ENCODE measurements at regions not wholly inside any gene's neighbourhood (a gene's known extent, or its start where the extent isn't known, plus 50 kb on each side); places are given as distances from the start of the nearest gene placed in this dataset.

DNA sequence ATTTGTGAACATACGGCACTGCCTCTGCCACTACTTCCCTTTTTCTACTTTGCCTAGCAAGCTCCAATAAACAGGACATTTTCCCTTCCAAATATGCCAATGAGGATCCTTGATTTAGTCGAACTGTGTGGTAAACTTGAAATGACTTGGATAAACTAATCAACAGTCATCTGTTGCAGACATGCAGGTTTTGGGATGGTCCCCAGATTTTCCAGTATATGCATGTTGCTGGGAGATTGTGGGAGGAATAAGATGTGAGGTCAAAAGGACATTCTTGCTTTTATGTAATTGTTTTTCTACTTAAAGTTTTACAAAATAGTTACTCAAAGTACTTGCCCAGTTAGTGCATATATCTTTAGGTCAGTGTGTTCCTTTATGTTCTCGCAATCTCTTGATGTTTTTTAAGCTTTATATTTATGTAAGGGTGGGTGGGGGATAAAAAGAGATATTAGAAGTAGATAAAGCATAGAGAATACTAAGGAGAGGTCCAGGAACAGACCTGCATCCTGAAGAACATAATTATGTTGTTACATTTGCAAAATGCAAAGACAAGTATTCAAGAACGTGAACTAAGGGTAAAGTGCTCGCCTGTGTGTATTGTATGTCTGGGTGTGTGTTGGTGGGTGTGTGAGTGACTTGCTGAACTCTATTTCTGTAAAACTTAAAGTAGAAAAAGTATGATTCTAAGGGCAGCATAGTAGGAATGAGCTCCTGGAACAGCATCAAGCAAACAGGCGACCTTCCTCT is 88.4 kb upstream of the OXGR1 start:
- no peak overlapping the region for H3K4me3 ChIP-seq (replicated peaks in 1 of 3; ENCODE audit: insufficient read depth in 1 of 3, low read depth in 2 of 3, low read length in 3 of 3)
- CTCF ChIA-PET (ENCODE audit: low intra/inter-chr PET ratio, low total read pairs), result no interaction called here
- H2AFZ ChIP-seq (ENCODE audit: low read length), result no peak overlapping the region
- no peak overlapping the region for H3K9ac ChIP-seq (ENCODE audit: insufficient read depth, low read depth, low read length)
- TF ChIP-seq, protein P1, sequence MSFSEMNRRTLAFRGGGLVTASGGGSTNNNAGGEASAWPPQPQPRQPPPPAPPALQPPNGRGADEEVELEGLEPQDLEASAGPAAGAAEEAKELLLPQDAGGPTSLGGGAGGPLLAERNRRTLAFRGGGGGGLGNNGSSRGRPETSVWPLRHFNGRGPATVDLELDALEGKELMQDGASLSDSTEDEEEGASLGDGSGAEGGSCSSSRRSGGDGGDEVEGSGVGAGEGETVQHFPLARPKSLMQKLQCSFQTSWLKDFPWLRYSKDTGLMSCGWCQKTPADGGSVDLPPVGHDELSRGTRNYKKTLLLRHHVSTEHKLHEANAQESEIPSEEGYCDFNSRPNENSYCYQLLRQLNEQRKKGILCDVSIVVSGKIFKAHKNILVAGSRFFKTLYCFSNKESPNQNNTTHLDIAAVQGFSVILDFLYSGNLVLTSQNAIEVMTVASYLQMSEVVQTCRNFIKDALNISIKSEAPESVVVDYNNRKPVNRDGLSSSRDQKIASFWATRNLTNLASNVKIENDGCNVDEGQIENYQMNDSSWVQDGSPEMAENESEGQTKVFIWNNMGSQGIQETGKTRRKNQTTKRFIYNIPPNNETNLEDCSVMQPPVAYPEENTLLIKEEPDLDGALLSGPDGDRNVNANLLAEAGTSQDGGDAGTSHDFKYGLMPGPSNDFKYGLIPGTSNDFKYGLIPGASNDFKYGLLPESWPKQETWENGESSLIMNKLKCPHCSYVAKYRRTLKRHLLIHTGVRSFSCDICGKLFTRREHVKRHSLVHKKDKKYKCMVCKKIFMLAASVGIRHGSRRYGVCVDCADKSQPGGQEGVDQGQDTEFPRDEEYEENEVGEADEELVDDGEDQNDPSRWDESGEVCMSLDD (CRISPR knock-in tag; IDR thresholded peaks at IDR 0.05; ENCODE audit: borderline replicate concordance), result no peak
- TF ChIP-seq, protein P2, sequence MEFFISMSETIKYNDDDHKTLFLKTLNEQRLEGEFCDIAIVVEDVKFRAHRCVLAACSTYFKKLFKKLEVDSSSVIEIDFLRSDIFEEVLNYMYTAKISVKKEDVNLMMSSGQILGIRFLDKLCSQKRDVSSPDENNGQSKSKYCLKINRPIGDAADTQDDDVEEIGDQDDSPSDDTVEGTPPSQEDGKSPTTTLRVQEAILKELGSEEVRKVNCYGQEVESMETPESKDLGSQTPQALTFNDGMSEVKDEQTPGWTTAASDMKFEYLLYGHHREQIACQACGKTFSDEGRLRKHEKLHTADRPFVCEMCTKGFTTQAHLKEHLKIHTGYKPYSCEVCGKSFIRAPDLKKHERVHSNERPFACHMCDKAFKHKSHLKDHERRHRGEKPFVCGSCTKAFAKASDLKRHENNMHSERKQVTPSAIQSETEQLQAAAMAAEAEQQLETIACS (CRISPR knock-in tag; IDR thresholded peaks at IDR 0.05), result no peak
- H3K36me3 ChIP-seq (replicated peaks in 1 of 2; ENCODE audit: control insufficient read depth in 1 of 2, insufficient read depth in 2 of 2, low read length in 2 of 2), result no peaks in the 10 kb centered on the region
- in situ Hi-C loops (cut with HindIII; ENCODE audit: extremely low pct_ligation_motif_present, low pct_unique_long_range_greater_than_20kb), result no loop called here
- intact Hi-C loops (cut with micrococcal nuclease; ENCODE audit: unreplicated experiment), result no loop called here
- POLR2A ChIA-PET, result no interaction called here
- no peak overlapping the region for H3K4me2 ChIP-seq (ENCODE audit: low read depth, low read length)
- H4K20me1 ChIP-seq (ENCODE audit: insufficient read depth, low read length), result no peaks in the 10 kb centered on the region
- no TSS peak for BruUV-seq (replicated peaks)
- no peaks in the 10 kb centered on the region for H3K9me3 ChIP-seq (ENCODE audit: low read length)
- no peaks in the 10 kb centered on the region for H3K4me1 ChIP-seq (ENCODE audit: insufficient read depth, low read length)
- ATAC-seq, result no peak
- 3% methylated on average over 6 of the region's 6 CpGs for WGBS (ENCODE audit: low lambda C conversion rate)
- DNase-seq (ENCODE audit: low spot score), result no peak
- no peak for FAIRE-seq
- 0 out of 5 replicates have a peak, but pooled peaks cover 0 to 7% of the 10 kb centered on the region in 2 experiments for H3K27me3 ChIP-seq (ENCODE audit: control insufficient read depth in 1 of 2, insufficient read depth in 2 of 2, low read length in 2 of 2)
- no peaks in the 10 kb centered on the region for H3K79me2 ChIP-seq (ENCODE audit: insufficient read depth, low read length)
- H3K27ac ChIP-seq (ENCODE audit: extremely low read length, insufficient read depth, low read length), result no peak overlapping the region

DNA sequence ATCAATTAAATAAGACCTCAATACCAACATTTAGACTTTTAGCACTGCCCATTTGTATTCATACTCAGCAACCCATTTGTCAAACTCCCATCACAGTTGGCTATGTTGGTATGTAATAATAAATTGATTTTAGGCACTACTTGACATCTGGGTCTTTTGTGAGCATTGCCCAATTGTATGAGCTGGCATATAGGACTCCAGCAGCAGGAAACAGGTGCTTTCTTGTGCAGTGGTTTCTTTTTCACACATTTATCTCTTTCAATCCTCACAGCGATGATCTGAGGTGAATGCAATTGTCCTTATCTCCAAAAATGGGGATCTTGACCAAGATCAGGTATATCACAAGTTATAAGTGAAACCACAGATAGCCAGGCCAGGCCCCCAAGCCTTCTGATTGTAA is 96.9 kb upstream of the OXGR1 start:
- H3K9me3 ChIP-seq (ENCODE audit: low read length), result no peaks in the 10 kb centered on the region
- no peak overlapping the region for H2AFZ ChIP-seq (ENCODE audit: low read length)
- H4K20me1 ChIP-seq (ENCODE audit: insufficient read depth, low read length), result no peaks in the 10 kb centered on the region
- H3K79me2 ChIP-seq (ENCODE audit: insufficient read depth, low read length), result no peaks in the 10 kb centered on the region
- BruUV-seq (replicated peaks), result no TSS peak
- no peaks in the 10 kb centered on the region for H3K4me1 ChIP-seq (ENCODE audit: insufficient read depth, low read length)
- 27% methylated on average over 1 of the region's 1 CpG for WGBS (ENCODE audit: low lambda C conversion rate)
- 0 out of 5 replicates have a peak, but pooled peaks cover 0 to 3% of the 10 kb centered on the region in 2 experiments for H3K27me3 ChIP-seq (ENCODE audit: control insufficient read depth in 1 of 2, insufficient read depth in 2 of 2, low read length in 2 of 2)
- ChIA-PET CTCF (ENCODE audit: low intra/inter-chr PET ratio, low total read pairs) (no interaction called here), POLR2A (no interaction called here)
- FAIRE-seq (no peak), ATAC-seq (no peak), DNase-seq (ENCODE audit: low spot score) (no peak)
- no peak overlapping the region for H3K9ac ChIP-seq (ENCODE audit: insufficient read depth, low read depth, low read length)
- H3K36me3 ChIP-seq (replicated peaks in 1 of 2; ENCODE audit: control insufficient read depth in 1 of 2, insufficient read depth in 2 of 2, low read length in 2 of 2), result no peaks in the 10 kb centered on the region
- no peak overlapping the region for H3K4me2 ChIP-seq (ENCODE audit: low read depth, low read length)
- TF ChIP-seq MAF1 (CRISPR knock-in tag; IDR thresholded peaks at IDR 0.05; ENCODE audit: borderline replicate concordance) (no peak), ARHGAP35 (CRISPR knock-in tag; IDR thresholded peaks at IDR 0.05; ENCODE audit: borderline replicate concordance) (no peak), TAF15 (IDR thresholded peaks at IDR 0.05; ENCODE audit: low read depth, low read length, poor library complexity, severe bottlenecking) (no peak)
- TF ChIP-seq, protein P3, sequence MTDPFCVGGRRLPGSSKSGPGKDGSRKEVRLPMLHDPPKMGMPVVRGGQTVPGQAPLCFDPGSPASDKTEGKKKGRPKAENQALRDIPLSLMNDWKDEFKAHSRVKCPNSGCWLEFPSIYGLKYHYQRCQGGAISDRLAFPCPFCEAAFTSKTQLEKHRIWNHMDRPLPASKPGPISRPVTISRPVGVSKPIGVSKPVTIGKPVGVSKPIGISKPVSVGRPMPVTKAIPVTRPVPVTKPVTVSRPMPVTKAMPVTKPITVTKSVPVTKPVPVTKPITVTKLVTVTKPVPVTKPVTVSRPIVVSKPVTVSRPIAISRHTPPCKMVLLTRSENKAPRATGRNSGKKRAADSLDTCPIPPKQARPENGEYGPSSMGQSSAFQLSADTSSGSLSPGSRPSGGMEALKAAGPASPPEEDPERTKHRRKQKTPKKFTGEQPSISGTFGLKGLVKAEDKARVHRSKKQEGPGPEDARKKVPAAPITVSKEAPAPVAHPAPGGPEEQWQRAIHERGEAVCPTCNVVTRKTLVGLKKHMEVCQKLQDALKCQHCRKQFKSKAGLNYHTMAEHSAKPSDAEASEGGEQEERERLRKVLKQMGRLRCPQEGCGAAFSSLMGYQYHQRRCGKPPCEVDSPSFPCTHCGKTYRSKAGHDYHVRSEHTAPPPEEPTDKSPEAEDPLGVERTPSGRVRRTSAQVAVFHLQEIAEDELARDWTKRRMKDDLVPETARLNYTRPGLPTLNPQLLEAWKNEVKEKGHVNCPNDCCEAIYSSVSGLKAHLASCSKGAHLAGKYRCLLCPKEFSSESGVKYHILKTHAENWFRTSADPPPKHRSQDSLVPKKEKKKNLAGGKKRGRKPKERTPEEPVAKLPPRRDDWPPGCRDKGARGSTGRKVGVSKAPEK (CRISPR knock-in tag; IDR thresholded peaks at IDR 0.05; ENCODE audit: borderline replicate concordance), result no peak
- in situ Hi-C loops (cut with HindIII; ENCODE audit: extremely low pct_ligation_motif_present, low pct_unique_long_range_greater_than_20kb) (no loop called here), intact Hi-C loops (cut with micrococcal nuclease; ENCODE audit: unreplicated experiment) (no loop called here)
- no peak overlapping the region for H3K4me3 ChIP-seq (replicated peaks in 1 of 3; ENCODE audit: insufficient read depth in 1 of 3, low read depth in 2 of 3, low read length in 3 of 3)
- no peak overlapping the region for H3K27ac ChIP-seq (ENCODE audit: extremely low read length, insufficient read depth, low read length)
